ENCODE measurements at regions not wholly inside any gene's neighbourhood (a gene's known extent, or its start where the extent isn't known, plus 50 kb on each side); places are given as distances from the start of the nearest gene placed in this dataset.

- no peaks in the 10 kb centered on the region for H3F3A ChIP-seq (ENCODE audit: insufficient read depth, low read length)
- no peak overlapping the region for H2AFZ ChIP-seq (ENCODE audit: low read length)
- H3K4me3 ChIP-seq (ENCODE audit: low read depth, low read length, poor library complexity, severe bottlenecking) = no peak overlapping the region
- no peaks in the 10 kb centered on the region for H3K36me3 ChIP-seq (ENCODE audit: insufficient read depth, low read length)
- TF ChIP-seq EZH2 (IDR thresholded peaks at IDR 0.05; ENCODE audit: borderline replicate concordance, low read length) (no peak), CTCF (IDR thresholded peaks at IDR 0.05; ENCODE audit: low read length) (no peak)
- no peaks in the 10 kb centered on the region for H3K27me3 ChIP-seq (ENCODE audit: insufficient read depth, low read length)
- no peaks in the 10 kb centered on the region for H3K4me1 ChIP-seq (ENCODE audit: insufficient read depth, low read length, severe bottlenecking)
- H3K9me3 ChIP-seq (ENCODE audit: low read length) = no peaks in the 10 kb centered on the region
- no peak overlapping the region for H3K4me2 ChIP-seq (ENCODE audit: low read length)
- no peaks in the 10 kb centered on the region for H4K20me1 ChIP-seq (ENCODE audit: insufficient read depth, low read length)
- no peak overlapping the region for H3K27ac ChIP-seq (ENCODE audit: low read depth, low read length, poor library complexity, severe bottlenecking)
- H3K79me2 ChIP-seq (ENCODE audit: insufficient read depth, low read length) = no peaks in the 10 kb centered on the region
- H3K9me2 ChIP-seq (ENCODE audit: low read depth, low read length) = no peaks in the 10 kb centered on the region
- no peak overlapping the region for H3K9ac ChIP-seq (ENCODE audit: low read length)
These were observed 185.8 kb downstream of the MZT1 start for GRCh38 chr13:72541674-72542073.

GRCh38 chr13:72540881-72541280 is 186.5 kb downstream of the MZT1 start:
- H3K27me3 ChIP-seq (ENCODE audit: insufficient read depth, low read length) = no peaks in the 10 kb centered on the region
- TF ChIP-seq EZH2 (IDR thresholded peaks at IDR 0.05; ENCODE audit: borderline replicate concordance, low read length) (no peak), CTCF (IDR thresholded peaks at IDR 0.05; ENCODE audit: low read length) (no peak)

GRCh38 chr13:72539925-72540324 is 187.5 kb downstream of the MZT1 start:
- H3K9me2 ChIP-seq (ENCODE audit: low read depth, low read length) = no peaks in the 10 kb centered on the region
- H3K4me2 ChIP-seq (ENCODE audit: low read length) = no peak overlapping the region
- H3K9ac ChIP-seq (ENCODE audit: low read length) = no peak overlapping the region
- TF ChIP-seq EZH2 (IDR thresholded peaks at IDR 0.05; ENCODE audit: borderline replicate concordance, low read length) (no peak), CTCF (IDR thresholded peaks at IDR 0.05; ENCODE audit: low read length) (no peak)
- H4K20me1 ChIP-seq (ENCODE audit: insufficient read depth, low read length) = no peaks in the 10 kb centered on the region
- H3K27me3 ChIP-seq (ENCODE audit: insufficient read depth, low read length) = no peaks in the 10 kb centered on the region
- no peaks in the 10 kb centered on the region for H3F3A ChIP-seq (ENCODE audit: insufficient read depth, low read length)
- H3K9me3 ChIP-seq (ENCODE audit: low read length) = no peaks in the 10 kb centered on the region
- no peaks in the 10 kb centered on the region for H3K36me3 ChIP-seq (ENCODE audit: insufficient read depth, low read length)
- H2AFZ ChIP-seq (ENCODE audit: low read length) = no peak overlapping the region
- H3K4me1 ChIP-seq (ENCODE audit: insufficient read depth, low read length, severe bottlenecking) = no peaks in the 10 kb centered on the region
- H3K27ac ChIP-seq (ENCODE audit: low read depth, low read length, poor library complexity, severe bottlenecking) = no peak overlapping the region
- H3K4me3 ChIP-seq (ENCODE audit: low read depth, low read length, poor library complexity, severe bottlenecking) = no peak overlapping the region
- no peaks in the 10 kb centered on the region for H3K79me2 ChIP-seq (ENCODE audit: insufficient read depth, low read length)

More at GRCh38 chr13:72540881-72541280, 186.5 kb downstream of the MZT1 start:
- H3K4me3 ChIP-seq (ENCODE audit: low read depth, low read length, poor library complexity, severe bottlenecking) = no peak overlapping the region
- no peaks in the 10 kb centered on the region for H4K20me1 ChIP-seq (ENCODE audit: insufficient read depth, low read length)
- H3K9me3 ChIP-seq (ENCODE audit: low read length) = no peaks in the 10 kb centered on the region
- no peak overlapping the region for H3K27ac ChIP-seq (ENCODE audit: low read depth, low read length, poor library complexity, severe bottlenecking)
- no peak overlapping the region for H3K4me2 ChIP-seq (ENCODE audit: low read length)
- no peaks in the 10 kb centered on the region for H3K36me3 ChIP-seq (ENCODE audit: insufficient read depth, low read length)
- H3F3A ChIP-seq (ENCODE audit: insufficient read depth, low read length) = no peaks in the 10 kb centered on the region
- no peak overlapping the region for H2AFZ ChIP-seq (ENCODE audit: low read length)
- no peaks in the 10 kb centered on the region for H3K9me2 ChIP-seq (ENCODE audit: low read depth, low read length)
- no peak overlapping the region for H3K9ac ChIP-seq (ENCODE audit: low read length)
- H3K4me1 ChIP-seq (ENCODE audit: insufficient read depth, low read length, severe bottlenecking) = no peaks in the 10 kb centered on the region
- H3K79me2 ChIP-seq (ENCODE audit: insufficient read depth, low read length) = no peaks in the 10 kb centered on the region

All from OCI-LY1 (cell line).